ENCODE measurements at regions not wholly inside any gene's neighbourhood (a gene's known extent, or its start where the extent isn't known, plus 50 kb on each side); places are given as distances from the start of the nearest gene placed in this dataset.
"Not testable (repeated sequence)": the region's sequence is repeated elsewhere in the genome, so short reads cannot be mapped to it uniquely, and the experiment has no call there.

DNA sequence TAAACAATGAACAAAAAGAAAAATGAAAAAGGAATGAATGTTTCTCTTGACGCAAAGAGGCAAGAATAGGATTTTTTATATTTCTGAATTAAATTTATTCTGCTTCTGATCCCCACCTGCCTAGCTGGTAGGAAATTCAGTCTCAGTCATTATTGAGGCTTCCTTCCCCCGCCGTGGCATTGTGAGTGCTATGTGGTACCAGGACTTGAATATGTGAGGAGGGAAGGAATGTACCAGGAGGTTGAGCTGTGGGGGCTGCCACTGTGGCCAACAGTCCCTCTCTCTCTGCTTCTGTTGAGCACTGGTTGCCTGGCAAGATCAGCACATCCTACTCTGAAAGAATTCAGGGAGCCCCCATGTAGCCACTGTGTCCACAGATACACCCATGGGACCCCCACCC is 368.1 kb upstream of the JARID2 start:
- no peak overlapping the region for H3K27ac Mint-ChIP-seq
- H3K36me3 Mint-ChIP-seq, result peaks cover 3% of the 10 kb centered on the region
- H3K4me3 Mint-ChIP-seq, result no peak overlapping the region
- no peaks in the 10 kb centered on the region for H3K9me3 Mint-ChIP-seq (ENCODE audit: low read depth)
- H3K27me3 Mint-ChIP-seq, result no peaks in the 10 kb centered on the region
- H3K4me1 Mint-ChIP-seq, result peaks cover 47% of the 10 kb centered on the region
- CTCF ChIA-PET, result interaction anchor here (2.4 kb wide), 1 partner anchor 17 kb away, joined by 6 read pairs; no protein-coding TSS in a partner anchor
- no peak for ATAC-seq
- no peak for DNase-seq

DNA sequence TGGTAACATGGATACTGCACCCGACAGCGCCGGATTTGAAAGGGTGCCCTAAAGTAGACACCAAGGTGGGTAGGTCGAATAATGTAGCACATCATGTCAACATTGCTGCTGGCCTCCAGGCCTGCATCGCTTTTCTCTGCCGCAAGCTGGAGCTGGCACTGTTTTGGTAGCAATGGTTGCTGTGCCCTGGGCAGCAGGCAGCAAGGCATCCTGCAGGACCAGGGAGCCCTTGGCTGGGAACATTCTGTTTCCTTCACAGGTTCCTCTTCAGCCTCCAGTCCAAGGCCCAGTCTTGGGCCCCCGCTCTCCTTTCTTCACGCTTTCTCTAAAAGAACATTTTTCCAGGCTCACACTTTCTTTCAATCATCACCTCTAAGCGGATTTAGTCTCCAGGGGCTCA is 365.8 kb upstream of the JARID2 start:
- CTCF ChIA-PET, result no interaction called here
- peaks cover 30% of the 10 kb centered on the region for H3K4me1 Mint-ChIP-seq
- H3K27ac Mint-ChIP-seq, result no peak overlapping the region
- peaks cover 3% of the 10 kb centered on the region for H3K36me3 Mint-ChIP-seq
- DNase-seq, result no peak
- no peak overlapping the region for H3K4me3 Mint-ChIP-seq
- ATAC-seq, result no peak
- H3K9me3 Mint-ChIP-seq (ENCODE audit: low read depth), result no peaks in the 10 kb centered on the region
- no peaks in the 10 kb centered on the region for H3K27me3 Mint-ChIP-seq

DNA sequence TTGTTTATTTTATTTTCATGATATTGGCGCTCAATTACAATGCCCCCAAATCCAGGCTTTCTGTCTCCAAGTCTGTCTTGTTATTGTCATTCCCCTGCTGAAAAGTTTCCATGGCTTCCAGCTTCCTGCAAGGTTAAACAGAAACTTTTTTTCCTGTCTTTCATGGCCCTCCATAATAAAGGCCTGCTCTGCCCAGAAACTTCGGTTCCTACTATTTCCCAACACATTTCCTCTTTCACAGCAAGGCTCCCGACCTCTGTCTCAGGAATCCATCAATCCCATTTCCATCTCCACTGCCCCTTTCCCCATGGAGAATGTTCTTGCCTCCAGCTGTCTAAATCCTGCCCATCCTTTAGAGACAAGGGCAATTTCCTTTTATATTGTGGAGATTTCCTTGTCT is 365.2 kb upstream of the JARID2 start:
- Mint-ChIP-seq H3K9me3 (ENCODE audit: low read depth) (no peaks in the 10 kb centered on the region), H3K27ac (no peak overlapping the region)

DNA sequence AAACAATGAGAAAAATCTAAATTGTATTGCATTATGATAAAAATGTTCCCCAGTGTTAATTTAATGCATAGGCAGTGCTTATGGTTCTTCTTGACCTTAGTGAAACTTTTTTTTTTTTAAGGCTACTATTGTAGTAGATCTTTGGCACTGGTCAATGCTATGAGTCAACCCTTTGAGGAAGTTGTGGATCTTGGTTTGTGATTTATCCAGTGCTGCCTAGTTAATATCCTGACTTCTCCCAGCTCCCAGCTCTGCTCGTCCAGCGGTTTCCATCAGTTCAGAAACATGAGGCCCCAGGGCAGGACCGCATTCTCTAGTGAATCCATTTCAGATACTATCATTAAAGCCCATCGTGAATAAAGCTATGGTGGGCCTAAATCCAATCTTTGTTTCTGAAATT is 364.5 kb upstream of the JARID2 start:
- peaks cover 19% of the 10 kb centered on the region for H3K4me1 Mint-ChIP-seq
- H3K27ac Mint-ChIP-seq, result no peak overlapping the region
- H3K27me3 Mint-ChIP-seq, result no peaks in the 10 kb centered on the region
- CTCF ChIA-PET, result no interaction called here
- DNase-seq (no peak), ATAC-seq (no peak)
- H3K36me3 Mint-ChIP-seq, result no peaks in the 10 kb centered on the region
- no peak overlapping the region for H3K4me3 Mint-ChIP-seq
- no peaks in the 10 kb centered on the region for H3K9me3 Mint-ChIP-seq (ENCODE audit: low read depth)

More for the DNA sequence above, 365.2 kb upstream of the JARID2 start:
- CTCF ChIA-PET, result no interaction called here
- H3K4me1 Mint-ChIP-seq, result peaks cover 26% of the 10 kb centered on the region
- DNase-seq, result no peak
- no peaks in the 10 kb centered on the region for H3K27me3 Mint-ChIP-seq
- ATAC-seq, result no peak
- peaks cover 3% of the 10 kb centered on the region for H3K36me3 Mint-ChIP-seq
- H3K4me3 Mint-ChIP-seq, result no peak overlapping the region

DNA sequence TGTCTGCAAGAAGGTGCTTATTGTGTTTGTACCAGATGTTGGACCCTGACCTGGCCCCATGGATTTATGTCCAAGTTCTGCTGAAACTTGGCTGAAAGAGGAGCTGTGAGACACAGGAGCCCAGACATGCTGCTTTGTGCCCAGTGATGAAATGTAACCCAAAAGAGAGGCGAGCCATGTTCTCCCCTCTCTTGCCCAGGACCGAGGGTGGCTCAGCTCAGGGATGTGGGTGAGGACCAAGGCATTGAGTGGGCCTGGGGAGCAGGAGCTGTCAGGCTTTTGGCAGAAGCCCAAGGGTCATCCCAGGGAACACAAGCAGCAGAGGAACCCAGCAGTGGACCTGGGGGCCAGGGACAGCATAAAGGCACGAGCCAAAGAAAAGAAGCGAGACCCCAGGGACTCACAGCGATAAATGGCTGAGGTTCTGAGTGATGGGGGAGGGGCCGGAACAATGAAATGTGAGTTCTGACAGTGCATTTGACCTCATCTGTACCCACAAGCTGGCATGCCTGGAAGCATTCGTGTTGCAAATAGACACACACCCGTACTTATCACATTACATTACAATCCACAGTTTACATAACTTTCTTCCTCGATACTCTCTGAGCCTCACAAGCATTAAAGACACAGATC is 363.4 kb upstream of the JARID2 start:
- no peaks in the 10 kb centered on the region for H3K27me3 Mint-ChIP-seq
- CTCF ChIA-PET, result no interaction called here
- DNase-seq (no peak), ATAC-seq (no peak)
- H3K4me1 Mint-ChIP-seq, result peaks cover 8% of the 10 kb centered on the region
- H3K9me3 Mint-ChIP-seq (ENCODE audit: low read depth), result no peaks in the 10 kb centered on the region
- no peaks in the 10 kb centered on the region for H3K36me3 Mint-ChIP-seq
- H3K27ac Mint-ChIP-seq, result no peak overlapping the region
- no peak overlapping the region for H3K4me3 Mint-ChIP-seq

DNA sequence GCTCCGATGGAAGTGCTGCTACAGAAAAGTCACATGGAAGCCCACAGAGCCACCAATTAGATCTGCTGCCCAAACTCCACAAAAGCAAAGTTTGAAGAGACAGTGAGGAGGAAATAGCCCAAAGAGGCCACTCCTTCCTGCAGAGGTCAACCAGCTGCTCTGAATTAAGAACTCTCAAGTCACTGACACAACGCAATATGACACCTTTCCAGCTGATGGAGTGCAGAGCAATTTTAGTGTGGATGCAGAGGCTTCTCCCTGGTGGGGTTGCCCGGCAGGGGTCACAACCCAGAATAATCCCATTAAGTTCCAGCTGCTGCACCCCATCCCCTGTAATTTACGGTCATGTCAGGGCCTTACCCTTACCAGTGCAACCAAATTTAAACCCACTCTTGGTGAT is 361.9 kb upstream of the JARID2 start:
- CTCF ChIA-PET, result no interaction called here
- ATAC-seq, result no peak
- no peaks in the 10 kb centered on the region for H3K27me3 Mint-ChIP-seq

DNA sequence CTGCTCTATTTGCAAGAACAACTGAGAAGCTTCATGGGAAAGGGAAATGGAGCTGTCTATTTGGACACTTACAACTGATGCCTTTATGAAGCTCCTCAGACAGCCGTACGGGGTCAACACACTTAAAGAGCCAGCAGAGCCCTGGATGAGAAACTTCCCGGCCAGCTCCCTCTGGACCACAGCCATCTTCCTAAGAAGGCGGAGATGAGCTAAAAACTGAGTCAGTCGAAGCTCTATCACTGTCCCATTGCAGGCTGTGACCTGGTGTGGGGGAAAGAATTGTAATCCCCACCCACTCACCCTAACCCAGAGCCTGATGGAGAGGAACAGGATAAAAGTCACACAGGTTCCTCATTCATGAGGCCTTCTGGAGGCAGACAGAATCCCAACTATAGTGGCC is 360.4 kb upstream of the JARID2 start:
- CTCF ChIA-PET, result interaction anchor here (0.7 kb wide), 1 partner anchor 27 kb away, joined by 3 read pairs; no protein-coding TSS in a partner anchor
- no peak overlapping the region for H3K27ac Mint-ChIP-seq
- H3K4me1 Mint-ChIP-seq, result no peaks in the 10 kb centered on the region
- ATAC-seq (no peak), DNase-seq (no peak)
- no peaks in the 10 kb centered on the region for H3K27me3 Mint-ChIP-seq
- H3K9me3 Mint-ChIP-seq (ENCODE audit: low read depth), result no peaks in the 10 kb centered on the region
- H3K4me3 Mint-ChIP-seq, result no peak overlapping the region
- H3K36me3 Mint-ChIP-seq, result no peaks in the 10 kb centered on the region

More for the DNA sequence above, 361.9 kb upstream of the JARID2 start:
- H3K36me3 Mint-ChIP-seq, result no peaks in the 10 kb centered on the region
- no peak overlapping the region for H3K27ac Mint-ChIP-seq
- H3K4me1 Mint-ChIP-seq, result no peaks in the 10 kb centered on the region
- DNase-seq, result no peak
- H3K9me3 Mint-ChIP-seq (ENCODE audit: low read depth), result no peaks in the 10 kb centered on the region
- H3K4me3 Mint-ChIP-seq, result no peak overlapping the region

DNA sequence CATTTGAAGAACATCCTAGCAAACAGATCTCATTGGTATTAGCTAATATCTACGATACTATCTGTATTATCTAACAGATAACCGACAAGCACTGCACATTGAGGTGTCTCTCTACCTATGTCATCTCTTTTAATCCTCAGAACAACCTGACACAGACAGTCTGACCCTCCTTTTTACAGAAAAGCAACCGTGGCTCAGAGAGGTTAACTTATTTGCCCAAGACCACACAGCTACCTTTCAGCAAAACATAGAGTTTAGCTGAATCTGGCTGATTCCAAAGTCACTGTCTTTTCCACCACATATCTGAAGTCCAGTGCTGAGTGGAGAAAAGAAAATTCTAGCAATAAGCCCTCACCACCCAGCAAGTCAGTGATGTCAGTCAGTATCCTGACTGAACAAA is 358.7 kb upstream of the JARID2 start:
- Mint-ChIP-seq H3K4me3 (no peak overlapping the region), H3K9me3 (ENCODE audit: low read depth) (no peaks in the 10 kb centered on the region), H3K27ac (no peak overlapping the region), H3K4me1 (no peaks in the 10 kb centered on the region), H3K27me3 (no peaks in the 10 kb centered on the region), H3K36me3 (no peaks in the 10 kb centered on the region)
- no peak for DNase-seq
- no peak for ATAC-seq
- CTCF ChIA-PET, result no interaction called here

DNA sequence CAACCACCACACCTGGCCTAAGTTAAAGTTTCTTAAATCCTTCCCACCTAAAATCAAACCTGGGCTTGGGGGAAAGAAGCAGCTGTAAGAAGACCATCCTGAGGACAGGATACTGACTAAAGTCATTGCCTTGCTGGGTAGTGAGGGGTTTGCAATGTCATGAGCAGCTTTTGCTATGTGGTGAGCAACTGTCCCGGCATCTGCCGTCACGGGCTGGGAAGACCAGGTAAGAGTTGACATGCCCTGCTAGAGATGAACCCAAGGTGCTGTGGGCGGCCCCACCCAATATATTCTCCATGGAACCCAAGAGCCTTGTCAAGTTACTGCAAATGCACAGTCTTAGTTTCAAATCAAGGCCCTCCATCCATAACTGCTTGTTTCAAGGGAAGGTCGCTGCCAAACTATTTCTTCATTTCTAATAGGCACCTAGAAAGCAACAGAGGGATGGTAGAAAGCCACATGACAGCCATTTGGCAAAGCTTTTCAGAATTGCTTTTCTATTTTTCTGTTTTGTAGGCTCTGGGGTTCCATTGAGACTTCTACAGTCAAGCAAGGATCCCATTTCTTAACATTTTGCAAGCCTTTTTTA is 357.8 kb upstream of the JARID2 start:
- Mint-ChIP-seq H3K4me1 (no peaks in the 10 kb centered on the region), H3K27ac (no peak overlapping the region), H3K36me3 (no peaks in the 10 kb centered on the region), H3K9me3 (ENCODE audit: low read depth) (no peaks in the 10 kb centered on the region), H3K4me3 (no peak overlapping the region), H3K27me3 (no peaks in the 10 kb centered on the region)
- CTCF ChIA-PET, result no interaction called here
- ATAC-seq, result no peak
- DNase-seq, result no peak

DNA sequence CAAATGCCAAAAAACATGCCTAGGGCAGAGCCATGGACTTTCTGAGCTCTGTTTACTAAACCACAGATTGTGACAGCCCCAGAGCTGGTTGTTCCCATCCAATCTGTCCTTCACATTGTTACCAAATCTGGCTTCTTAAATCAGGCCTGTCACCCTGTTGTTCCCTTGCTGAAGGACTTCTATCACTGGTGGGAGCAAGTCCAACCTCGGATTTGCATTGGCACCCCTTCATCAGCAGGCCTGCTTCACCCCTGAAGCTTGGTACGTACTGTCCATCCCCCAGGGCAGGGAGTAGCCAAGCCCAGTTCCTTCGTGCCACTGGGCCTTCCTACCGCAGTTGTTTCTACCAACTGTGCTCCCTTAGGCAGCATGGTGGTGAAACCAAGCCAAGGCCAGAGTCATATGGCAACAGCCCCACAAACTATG is 357.3 kb upstream of the JARID2 start:
- ATAC-seq, result no peak
- H3K27ac Mint-ChIP-seq, result no peak overlapping the region
- no peak for DNase-seq
- H3K36me3 Mint-ChIP-seq, result no peaks in the 10 kb centered on the region
- CTCF ChIA-PET, result no interaction called here
- no peaks in the 10 kb centered on the region for H3K27me3 Mint-ChIP-seq
- no peaks in the 10 kb centered on the region for H3K4me1 Mint-ChIP-seq
- H3K9me3 Mint-ChIP-seq (ENCODE audit: low read depth), result peaks cover 1% of the 10 kb centered on the region
- no peak overlapping the region for H3K4me3 Mint-ChIP-seq

DNA sequence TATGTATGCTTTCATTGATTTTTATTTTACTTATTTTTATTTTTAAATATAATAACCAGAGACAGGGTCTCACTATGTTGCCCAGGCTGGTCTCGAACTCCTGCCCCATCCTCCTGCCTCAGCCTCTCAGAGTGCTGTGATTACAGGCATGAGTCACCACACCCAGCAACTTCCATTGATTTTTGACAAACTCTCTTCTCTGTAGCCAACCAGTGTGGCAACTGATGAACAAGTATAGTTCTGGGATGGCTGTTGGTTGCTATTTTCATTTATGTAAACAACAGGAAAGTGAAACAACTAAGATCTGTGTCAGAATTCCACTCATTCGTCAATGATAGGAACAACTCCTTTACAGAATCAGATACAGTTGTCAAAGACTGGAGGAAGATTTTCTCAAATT is 356.7 kb upstream of the JARID2 start:
- Mint-ChIP-seq H3K36me3 (no peaks in the 10 kb centered on the region), H3K9me3 (ENCODE audit: low read depth) (peaks cover 3% of the 10 kb centered on the region), H3K4me1 (no peaks in the 10 kb centered on the region), H3K27ac (no peak overlapping the region), H3K4me3 (no peak overlapping the region), H3K27me3 (no peaks in the 10 kb centered on the region)
- no peak for ATAC-seq
- CTCF ChIA-PET, result no interaction called here
- no peak for DNase-seq

DNA sequence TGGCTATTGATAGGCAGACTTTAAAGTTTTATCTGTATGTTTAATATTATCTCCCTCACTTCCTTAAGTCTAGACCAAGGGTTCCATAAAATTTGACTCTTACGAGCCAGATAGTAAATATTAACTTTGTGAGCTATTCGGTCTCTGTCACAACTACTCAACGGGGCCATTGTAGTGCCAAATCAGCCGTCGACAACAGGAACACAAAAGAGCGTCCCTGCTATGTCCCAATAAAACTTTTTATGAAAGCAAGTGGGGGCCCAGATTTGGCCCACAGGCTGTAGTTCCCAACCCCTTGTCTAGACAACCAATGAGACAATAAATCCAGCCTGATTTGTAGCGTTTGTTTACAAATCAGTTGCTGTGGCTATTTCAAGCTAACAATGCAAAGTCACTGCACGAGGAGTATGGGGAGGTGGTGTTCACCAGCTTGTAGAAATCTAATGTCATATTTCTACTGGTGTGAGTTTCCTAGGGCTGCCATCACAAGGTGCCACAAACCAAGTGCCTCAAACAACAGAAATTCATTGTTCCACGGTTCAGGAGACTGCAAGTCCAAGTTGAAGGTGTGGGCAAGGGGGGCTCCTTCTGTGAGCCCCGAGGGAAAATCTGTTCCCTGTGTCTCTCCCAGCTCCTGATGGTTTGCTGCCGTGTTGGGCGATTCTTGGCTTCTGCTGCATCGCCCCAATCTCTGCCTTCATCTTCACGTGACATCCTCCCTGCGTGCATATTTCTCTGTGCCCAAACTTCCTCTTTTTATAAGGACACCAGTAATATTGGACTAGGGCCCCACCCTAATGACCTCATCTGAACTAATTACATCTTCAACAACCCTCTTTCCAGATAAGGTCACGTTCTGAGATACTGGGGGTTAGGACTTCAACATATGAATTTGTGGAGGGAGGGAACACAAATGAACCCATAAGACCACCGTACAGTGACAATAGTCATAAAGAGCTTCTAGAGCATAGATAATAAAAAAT is 356.0 kb upstream of the JARID2 start:
- no peaks in the 10 kb centered on the region for H3K27me3 Mint-ChIP-seq
- ATAC-seq, result no peak
- H3K27ac Mint-ChIP-seq, result no peak overlapping the region
- H3K36me3 Mint-ChIP-seq, result no peaks in the 10 kb centered on the region
- no peak for DNase-seq
- CTCF ChIA-PET, result no interaction called here
- H3K4me1 Mint-ChIP-seq, result no peaks in the 10 kb centered on the region
- no peak overlapping the region for H3K4me3 Mint-ChIP-seq
- peaks cover 3% of the 10 kb centered on the region for H3K9me3 Mint-ChIP-seq (ENCODE audit: low read depth)

DNA sequence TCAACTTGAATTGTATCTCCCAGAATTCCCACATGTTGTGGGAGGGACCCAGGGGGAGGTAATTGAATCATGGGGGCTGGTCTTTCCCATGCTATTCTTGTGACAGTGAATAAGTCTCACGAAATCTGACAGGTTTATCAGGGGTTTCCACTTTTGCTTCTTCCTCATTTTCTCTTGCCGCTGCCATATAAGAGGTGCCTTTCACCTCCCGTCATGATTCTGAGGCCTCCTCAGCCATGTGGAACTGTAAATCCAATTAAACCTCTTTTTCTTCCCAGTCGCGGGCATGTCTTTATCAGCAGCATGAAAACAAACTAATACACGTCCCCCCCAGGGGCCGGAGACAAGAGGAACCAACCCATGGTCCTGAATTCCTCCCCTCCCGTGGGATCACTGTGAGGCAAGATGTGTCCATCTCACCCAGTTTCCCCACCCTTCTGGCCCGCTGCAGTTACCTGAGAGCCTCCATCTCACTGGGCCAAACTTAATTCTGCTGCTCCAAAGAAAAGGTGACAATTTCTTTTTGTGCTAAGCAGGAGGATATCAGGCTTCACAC is 354.0 kb upstream of the JARID2 start:
- ATAC-seq; H3K36me3 Mint-ChIP-seq; H3K27me3 Mint-ChIP-seq; H3K9me3 Mint-ChIP-seq (ENCODE audit: low read depth); H3K4me3 Mint-ChIP-seq; DNase-seq; CTCF ChIA-PET; H3K4me1 Mint-ChIP-seq; H3K27ac Mint-ChIP-seq: not testable (repeated sequence)
